ENCODE measurements at regions not wholly inside any gene's neighbourhood (a gene's known extent, or its start where the extent isn't known, plus 50 kb on each side); places are given as distances from the start of the nearest gene placed in this dataset.

GRCh38 chr13:80530191-80530590 lies 189.3 kb upstream of the SPRY2 start:
- H3K36me3 ChIP-seq (ENCODE audit: insufficient read depth in 1 of 2, low read depth in 1 of 2) = no peaks in the 10 kb centered on the region
- ATAC-seq (no peak), DNase-seq (no peak)
- TF ChIP-seq CTCF (IDR thresholded peaks at IDR 0.05) = no peak
- intact Hi-C loops (cut with DNase I) = no loop called here
- peaks cover 8% of the 10 kb centered on the region for H3K9me3 ChIP-seq
- no peak overlapping the region for H3K27ac ChIP-seq
- WGBS, 3 donors = 59 to 64% (median 62%) methylated on average over 4 of the region's 4 CpGs
- H3K27me3 ChIP-seq (ENCODE audit: insufficient read depth in 3 of 3, low read length in 2 of 3) = no peaks in the 10 kb centered on the region
- H3K4me1 ChIP-seq = no peaks in the 10 kb centered on the region
- H3K4me3 ChIP-seq = no peak overlapping the region

- DNase-seq = no peak
- no peak for ATAC-seq
- intact Hi-C loops (cut with DNase I) = no loop called here
- peaks cover 8% of the 10 kb centered on the region for H3K9me3 ChIP-seq
- H3K27ac ChIP-seq = no peak overlapping the region
- H3K4me1 ChIP-seq = no peaks in the 10 kb centered on the region
- no peak overlapping the region for H3K4me3 ChIP-seq
- TF ChIP-seq CTCF (IDR thresholded peaks at IDR 0.05) = no peak
- H3K36me3 ChIP-seq (ENCODE audit: insufficient read depth in 1 of 2, low read depth in 1 of 2) = no peaks in the 10 kb centered on the region
- WGBS, 3 donors = 83 to 88% (median 86%) methylated on average over 3 of the region's 3 CpGs
- no peaks in the 10 kb centered on the region for H3K27me3 ChIP-seq (ENCODE audit: insufficient read depth in 3 of 3, low read length in 2 of 3)
These were observed 188.8 kb upstream of the SPRY2 start for GRCh38 chr13:80529734-80530133.

- no peaks in the 10 kb centered on the region for H3K27me3 ChIP-seq (ENCODE audit: insufficient read depth in 3 of 3, low read length in 2 of 3)
- peaks cover 8% of the 10 kb centered on the region for H3K9me3 ChIP-seq
- no peak for TF ChIP-seq CTCF (IDR thresholded peaks at IDR 0.05)
- H3K4me1 ChIP-seq = no peaks in the 10 kb centered on the region
- WGBS, 3 donors = 88 to 96% (median 92%) methylated on average over 3 of the region's 3 CpGs
- no peaks in the 10 kb centered on the region for H3K36me3 ChIP-seq (ENCODE audit: insufficient read depth in 1 of 2, low read depth in 1 of 2)
- DNase-seq (no peak), ATAC-seq (no peak)
- intact Hi-C loops (cut with DNase I) = no loop called here
- no peak overlapping the region for H3K4me3 ChIP-seq
- H3K27ac ChIP-seq = no peak overlapping the region
These were observed 187.8 kb upstream of the SPRY2 start for GRCh38 chr13:80528733-80529132.

- Histone ChIP-seq H3K4me3 (no peak overlapping the region), H3K4me1 (no peaks in the 10 kb centered on the region), H3K9me3 (peaks cover 8% of the 10 kb centered on the region), H3K27ac (no peak overlapping the region), H3K27me3 (ENCODE audit: insufficient read depth in 3 of 3, low read length in 2 of 3) (no peaks in the 10 kb centered on the region), H3K36me3 (ENCODE audit: insufficient read depth in 1 of 2, low read depth in 1 of 2) (no peaks in the 10 kb centered on the region)
- DNase-seq (no peak), ATAC-seq (no peak)
- WGBS, 3 donors = 81 to 93% (median 89%) methylated on average over 2 of the region's 2 CpGs
- no peak for TF ChIP-seq CTCF (IDR thresholded peaks at IDR 0.05)
- intact Hi-C loops (cut with DNase I) = no loop called here
These were observed 186.5 kb upstream of the SPRY2 start for GRCh38 chr13:80527400-80527799.

- H3K27me3 ChIP-seq (ENCODE audit: insufficient read depth in 3 of 3, low read length in 2 of 3) = no peaks in the 10 kb centered on the region
- no peak overlapping the region for H3K27ac ChIP-seq
- H3K9me3 ChIP-seq = no peaks in the 10 kb centered on the region
- 76 to 80% (median 78%) methylated on average over 4 of the region's 4 CpGs for WGBS, 3 donors
- intact Hi-C loops (cut with DNase I) = no loop called here
- ATAC-seq (no peak), DNase-seq (no peak)
- H3K36me3 ChIP-seq (ENCODE audit: insufficient read depth in 1 of 2, low read depth in 1 of 2) = no peaks in the 10 kb centered on the region
- H3K4me3 ChIP-seq = no peak overlapping the region
- H3K4me1 ChIP-seq = no peaks in the 10 kb centered on the region
- TF ChIP-seq CTCF (IDR thresholded peaks at IDR 0.05) = no peak
These were observed 183.7 kb upstream of the SPRY2 start for GRCh38 chr13:80524447-80525215.
